NCI-H345 (cell line): ENCODE measurements at regions not wholly inside any gene's neighbourhood (a gene's known extent, or its start where the extent isn't known, plus 50 kb on each side); places are given as distances from the start of the nearest gene placed in this dataset.

Source experiments
- DNase-seq: peaks from one replicate; lab custom pipeline; 2025; lab: John Stamatoyannopoulos, UW

GRCh38 chr12:60043236-60043635, 447.4 kb downstream of the SLC16A7 start:
- no peak for DNase-seq

DNA sequence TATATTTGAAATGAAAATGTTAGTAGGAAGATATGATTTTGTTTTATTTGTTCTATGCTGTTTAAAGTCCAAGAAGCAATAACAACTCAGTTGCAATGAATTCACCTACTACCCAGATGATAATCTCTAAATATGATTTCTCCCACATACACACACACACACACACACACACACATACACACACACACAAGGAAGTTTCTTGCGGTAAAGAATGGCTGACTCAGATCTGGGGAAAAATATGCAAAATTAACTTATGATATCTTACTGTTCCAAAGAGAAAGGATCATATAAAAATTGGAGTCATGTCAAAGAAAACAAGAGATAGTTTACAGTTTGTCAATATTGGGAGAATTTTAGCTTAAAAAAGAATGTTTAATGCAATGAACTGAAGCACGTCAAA, 456.7 kb downstream of the SLC16A7 start:
- no peak for DNase-seq

- no peak for DNase-seq
Measured at GRCh38 chr12:60059180-60059579, 463.4 kb downstream of the SLC16A7 start.

DNA sequence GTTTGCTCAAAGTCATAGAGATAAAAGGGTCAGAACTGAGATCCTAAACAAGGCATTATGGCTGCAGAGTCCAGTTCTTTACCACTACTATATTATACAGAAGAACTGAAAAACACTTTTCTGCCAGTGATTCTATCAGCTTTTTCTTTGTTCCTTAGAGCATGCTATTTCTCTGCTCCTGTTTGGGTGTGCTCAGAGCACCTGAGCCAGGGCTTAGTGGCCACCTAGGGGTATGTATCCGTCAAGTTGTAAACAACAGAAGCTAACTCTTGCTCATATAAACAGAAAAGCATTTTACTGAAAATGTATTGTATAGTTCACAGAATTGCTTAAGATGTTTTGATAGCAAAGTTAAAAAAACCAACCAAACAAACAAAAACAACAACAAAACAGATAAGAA, 470.8 kb downstream of the SLC16A7 start:
- DNase-seq: no peak

DNA sequence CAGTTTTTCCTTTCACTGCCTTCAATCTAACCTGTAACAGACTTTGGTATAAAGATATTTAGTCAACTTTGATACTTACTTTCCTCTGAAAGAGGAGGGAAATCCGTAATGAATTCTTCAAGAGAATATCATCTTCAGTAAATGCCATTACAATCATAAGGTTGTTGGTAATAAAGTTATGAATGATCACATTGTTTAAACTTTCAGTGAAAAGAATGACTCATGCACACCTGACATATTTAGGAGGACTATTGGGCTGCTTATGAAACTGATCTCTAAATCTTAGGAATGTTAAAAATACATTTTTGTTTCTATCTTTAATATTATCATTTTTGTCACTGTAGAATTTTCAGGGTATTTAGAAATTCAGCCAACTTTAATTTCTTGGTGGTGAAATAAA, 474.7 kb downstream of the SLC16A7 start:
- no peak for DNase-seq

GRCh38 chr12:60071759-60072191, 475.9 kb downstream of the SLC16A7 start:
- no peak for DNase-seq

DNA sequence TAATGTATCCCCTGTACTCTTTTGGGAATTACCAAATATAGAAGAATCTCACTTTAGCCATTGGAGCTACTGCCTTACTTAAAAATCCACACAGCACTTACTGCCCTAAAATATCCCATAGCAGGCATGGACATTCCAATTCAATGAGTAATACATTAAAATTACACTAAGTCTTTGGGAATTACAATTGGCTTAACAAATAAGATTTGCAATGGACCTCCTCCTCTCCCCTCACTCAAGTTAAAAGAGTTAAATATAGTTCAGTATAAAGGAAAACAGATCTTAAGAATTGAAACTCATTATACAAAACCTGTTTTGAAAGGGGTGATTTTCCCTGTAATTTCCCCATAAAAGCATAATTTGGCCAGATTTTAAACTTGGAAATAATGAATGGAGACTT, 477.1 kb downstream of the SLC16A7 start:
- DNase-seq: no peak

DNA sequence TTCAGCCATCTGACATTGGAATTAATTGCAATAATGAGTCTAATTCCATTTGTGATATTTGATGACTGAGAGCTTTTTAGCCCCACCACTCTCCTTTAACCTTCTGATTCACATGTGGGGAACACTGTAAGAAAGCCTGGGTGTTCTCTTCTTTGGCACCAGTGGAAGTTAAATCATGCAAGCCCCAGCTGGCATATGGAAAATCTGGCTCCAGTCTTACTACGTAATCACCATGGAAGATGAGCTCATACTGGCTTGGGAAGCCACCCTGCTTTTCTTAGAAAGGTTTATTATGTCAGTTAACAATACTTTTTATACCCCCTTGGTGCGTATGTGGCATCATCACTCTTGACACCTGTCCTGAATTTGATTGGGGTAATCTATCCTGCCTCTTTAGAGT, 479.3 kb downstream of the SLC16A7 start:
- no peak for DNase-seq

- DNase-seq: no peak
Measured at GRCh38 chr12:60078026-60078425, 482.2 kb downstream of the SLC16A7 start.

DNA sequence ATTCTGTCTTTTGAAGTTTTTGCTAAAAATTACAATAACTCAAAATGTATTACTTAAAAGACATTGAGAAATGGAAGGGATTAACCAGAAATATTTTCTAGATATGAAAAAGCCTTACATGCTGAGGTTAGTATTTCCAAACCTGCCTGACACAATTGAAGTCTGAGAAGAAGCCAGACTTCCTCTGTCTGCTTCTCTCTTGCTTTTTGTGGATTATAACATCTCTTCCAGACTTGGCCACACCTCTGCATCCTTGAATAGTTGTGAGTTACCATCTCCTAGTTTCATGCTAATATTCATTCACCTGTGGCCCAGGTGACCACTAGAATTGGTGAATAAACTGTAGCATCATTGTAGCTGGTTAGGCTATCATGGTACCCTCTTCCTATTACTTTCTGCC, 497.6 kb downstream of the SLC16A7 start:
- no peak for DNase-seq

- no peak for DNase-seq
Measured at GRCh38 chr12:60094436-60094835, 498.6 kb downstream of the SLC16A7 start.

GRCh38 chr12:60096727-60097126, 500.9 kb downstream of the SLC16A7 start:
- DNase-seq: no peak

DNA sequence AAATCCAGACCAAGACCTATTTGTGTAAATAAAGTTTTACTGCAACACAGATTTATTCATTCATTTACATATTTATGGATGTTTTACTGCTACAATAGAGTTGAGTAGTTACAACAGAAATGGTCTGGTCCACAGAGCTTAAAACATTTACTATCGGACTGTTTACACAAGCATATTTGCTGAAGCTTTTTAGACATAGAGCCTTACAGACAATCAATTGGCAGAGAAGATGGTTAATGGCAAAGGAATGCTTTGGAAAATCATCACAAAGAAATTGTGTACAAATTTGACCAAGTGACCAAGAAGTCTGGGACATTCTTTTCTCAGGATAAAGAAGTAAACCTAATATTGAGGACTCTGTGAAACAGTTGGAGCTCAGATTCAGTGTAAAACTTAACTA, 504.3 kb downstream of the SLC16A7 start:
- DNase-seq: no peak

DNA sequence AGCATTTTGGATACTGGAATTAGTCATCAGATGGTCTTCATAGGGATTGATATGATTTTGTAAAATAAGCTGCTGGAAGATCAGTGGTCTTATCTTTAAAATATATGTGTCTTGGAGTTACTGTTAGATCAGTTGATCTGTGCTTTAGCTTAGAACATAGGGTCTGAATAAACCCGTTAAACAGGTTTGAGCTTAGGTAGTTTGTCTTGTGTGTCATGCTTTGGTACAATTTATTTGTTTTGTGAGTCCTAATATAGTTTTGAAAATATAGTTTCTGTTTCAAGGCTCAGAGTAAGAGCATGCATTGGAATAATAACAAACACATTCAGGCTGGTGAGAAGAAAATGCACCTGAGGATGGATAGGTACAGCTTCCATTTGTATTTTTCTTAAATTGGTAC, 505.0 kb downstream of the SLC16A7 start:
- DNase-seq: no peak

DNA sequence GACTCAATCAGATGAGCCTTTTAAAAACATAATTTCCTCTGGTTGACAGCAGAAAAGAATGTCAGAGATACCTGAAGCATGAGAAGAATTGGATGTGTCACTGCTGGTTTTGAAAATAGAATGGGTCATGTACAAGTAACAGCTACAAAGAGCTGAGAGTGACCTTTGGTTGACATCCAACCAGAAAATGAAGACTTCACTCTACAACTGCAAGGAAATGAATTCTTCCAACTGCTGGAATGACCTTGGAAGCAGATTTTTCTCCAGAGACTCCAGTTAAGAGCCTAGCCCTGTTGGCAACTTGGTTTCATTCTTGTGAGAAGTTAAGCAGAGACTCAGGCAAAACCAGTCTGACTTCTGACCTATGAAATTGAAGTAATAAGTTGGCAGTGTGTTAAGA, 505.9 kb downstream of the SLC16A7 start:
- no peak for DNase-seq

DNA sequence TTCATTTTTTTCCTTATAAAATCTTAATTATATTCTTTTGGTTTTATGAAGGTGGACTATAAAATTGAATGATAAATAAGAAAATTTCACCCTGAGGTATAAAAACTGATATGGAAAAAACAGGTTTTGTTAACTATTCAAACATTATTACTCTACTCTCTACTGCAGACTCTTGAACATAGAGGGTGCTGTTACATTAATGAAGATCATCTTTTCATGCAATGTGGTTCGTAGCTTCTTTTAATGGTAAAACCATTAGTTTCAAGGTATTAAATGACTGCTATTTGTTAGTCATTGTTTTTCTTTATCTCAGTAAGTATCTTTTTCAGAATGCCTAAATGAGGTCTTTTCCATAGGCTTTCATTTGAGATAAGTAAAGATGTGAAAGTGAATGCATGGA, 510.4 kb downstream of the SLC16A7 start:
- DNase-seq: no peak

DNA sequence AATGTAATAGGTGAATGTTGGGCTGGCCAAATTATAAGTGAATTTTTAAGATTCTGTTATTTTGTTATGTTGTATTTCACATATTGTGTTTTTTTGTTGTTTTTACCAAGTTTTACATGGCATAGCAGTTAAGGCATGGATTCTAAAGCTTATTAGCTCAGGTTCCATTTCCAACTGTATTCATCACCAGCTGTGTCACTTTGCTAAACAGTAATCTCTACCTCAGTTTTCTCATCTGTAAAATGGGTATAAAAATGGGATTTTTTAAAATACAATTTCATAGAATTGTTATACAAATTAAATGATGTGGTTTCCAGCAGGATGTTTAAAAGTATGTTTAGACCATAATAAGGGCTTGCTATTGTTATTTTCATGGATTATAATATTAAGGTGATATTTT, 512.2 kb downstream of the SLC16A7 start:
- DNase-seq: no peak

DNA sequence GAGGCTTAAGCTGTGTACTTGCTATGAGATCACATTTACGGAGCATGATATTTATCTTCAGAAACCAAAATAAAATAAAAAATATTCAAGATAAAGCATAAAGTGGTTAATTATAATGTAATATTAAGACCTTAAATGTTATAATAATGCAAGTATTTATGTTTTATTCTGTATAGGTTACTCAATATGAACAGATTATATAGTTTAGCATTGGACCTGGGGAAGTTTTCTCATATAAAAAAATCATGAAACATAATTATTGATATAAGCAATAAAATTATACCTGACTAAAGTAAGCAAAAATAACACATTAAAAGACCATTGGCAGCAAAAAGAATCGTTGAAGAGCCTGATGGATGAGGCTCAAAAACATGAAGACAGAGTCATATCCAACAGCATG, 516.2 kb downstream of the SLC16A7 start:
- no peak for DNase-seq

GRCh38 chr12:60112763-60113162, 516.9 kb downstream of the SLC16A7 start:
- no peak for DNase-seq

- no peak for DNase-seq
Measured at GRCh38 chr12:60114169-60114568, 518.3 kb downstream of the SLC16A7 start.

GRCh38 chr12:60119327-60119726, 523.5 kb downstream of the SLC16A7 start:
- no peak for DNase-seq

DNA sequence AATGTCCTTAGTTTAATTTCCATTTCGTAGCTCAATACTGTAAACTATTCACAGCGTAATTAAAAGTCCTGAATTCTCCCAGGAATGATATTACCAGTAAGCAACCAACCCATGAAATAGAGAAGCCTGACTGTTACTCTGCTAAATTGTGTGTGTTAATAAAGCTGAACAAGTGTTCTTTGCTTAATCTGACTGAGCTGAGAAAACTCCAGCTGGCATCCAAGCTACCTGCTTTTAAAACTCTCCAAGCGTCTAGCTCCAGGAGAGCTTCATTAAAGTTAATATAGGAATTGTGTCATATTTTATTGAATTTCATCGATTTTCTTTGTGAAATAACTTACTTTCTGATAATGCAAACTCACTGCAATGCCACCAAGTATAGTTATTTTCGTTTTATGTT, 524.4 kb downstream of the SLC16A7 start:
- no peak for DNase-seq

DNA sequence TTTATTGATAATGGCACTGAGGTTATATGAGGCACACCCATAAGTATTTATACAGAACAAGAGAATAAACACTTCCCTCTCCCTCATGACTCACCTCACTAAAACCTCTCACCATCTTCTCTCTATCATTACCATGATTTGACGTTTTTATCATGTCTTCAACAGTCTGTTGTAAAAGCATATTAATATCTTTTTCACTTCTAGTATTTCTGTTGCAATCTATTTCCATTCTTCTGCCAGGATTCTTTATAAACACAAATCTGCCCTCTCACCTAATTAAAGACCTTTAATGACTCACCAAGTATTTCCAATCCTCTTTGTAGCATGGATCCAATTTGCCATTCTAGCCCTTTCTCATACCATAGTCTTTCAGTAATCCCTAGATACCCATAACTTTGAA, 527.7 kb downstream of the SLC16A7 start:
- DNase-seq: no peak

GRCh38 chr12:60137513-60137912, 541.7 kb downstream of the SLC16A7 start:
- no peak for DNase-seq

- no peak for DNase-seq
Measured at GRCh38 chr12:60138526-60138925, 542.7 kb downstream of the SLC16A7 start.
